ENCODE measurements at regions not wholly inside any gene's neighbourhood (a gene's known extent, or its start where the extent isn't known, plus 50 kb on each side); places are given as distances from the start of the nearest gene placed in this dataset.

GRCh38 chr3:124557-125179 is 71.9 kb upstream of the CHL1 start:
- TF ChIP-seq ZNF274 (IDR thresholded peaks at IDR 0.05; ENCODE audit: low read depth, low read length) (no peak), SUZ12 (IDR thresholded peaks at IDR 0.05; ENCODE audit: extremely low read depth, insufficient read depth, insufficient read length) (no peak), YY1 (IDR thresholded peaks at IDR 0.05; ENCODE audit: insufficient read depth, insufficient read length) (no peak)

Data from NT2/D1 (cell line).